NCI-H226 (cell line): ENCODE measurements at regions not wholly inside any gene's neighbourhood (a gene's known extent, or its start where the extent isn't known, plus 50 kb on each side); places are given as distances from the start of the nearest gene placed in this dataset.
A peak's percentile ranks its signal among the peaks of the same experiment; 100 is the strongest.

ENCODE experiments used
- DNase-seq: peaks from one replicate; pipeline ENCODE4 v3.0.0-alpha.2; 2015

DNA sequence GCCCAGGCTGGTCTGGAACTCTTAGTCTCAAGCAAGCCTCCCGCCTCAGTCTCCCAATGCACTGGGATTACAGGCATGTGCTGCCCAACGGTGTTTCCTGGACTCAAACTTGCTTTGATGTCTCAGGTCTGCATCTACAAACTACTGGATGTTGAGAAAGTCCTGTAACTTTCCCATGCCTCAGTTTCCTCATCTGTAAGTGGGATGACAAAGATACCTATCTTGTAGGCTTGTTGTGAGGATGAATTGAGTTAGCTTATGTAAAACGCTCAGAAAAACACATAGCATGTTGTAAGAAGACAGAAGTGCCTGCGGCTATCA lies 63.6 kb upstream of the NUDT4 start:
- DNase-seq, result no peak

- no peak for DNase-seq
Measured at GRCh38 chr12:93315385-93315906, 62.3 kb upstream of the NUDT4 start.

- DNase-seq, result peak; percentile 29
Measured at GRCh38 chr12:93315907-93316622, 61.7 kb upstream of the NUDT4 start.

- no peak for DNase-seq
Measured at GRCh38 chr12:93316623-93316971, 61.1 kb upstream of the NUDT4 start.

DNA sequence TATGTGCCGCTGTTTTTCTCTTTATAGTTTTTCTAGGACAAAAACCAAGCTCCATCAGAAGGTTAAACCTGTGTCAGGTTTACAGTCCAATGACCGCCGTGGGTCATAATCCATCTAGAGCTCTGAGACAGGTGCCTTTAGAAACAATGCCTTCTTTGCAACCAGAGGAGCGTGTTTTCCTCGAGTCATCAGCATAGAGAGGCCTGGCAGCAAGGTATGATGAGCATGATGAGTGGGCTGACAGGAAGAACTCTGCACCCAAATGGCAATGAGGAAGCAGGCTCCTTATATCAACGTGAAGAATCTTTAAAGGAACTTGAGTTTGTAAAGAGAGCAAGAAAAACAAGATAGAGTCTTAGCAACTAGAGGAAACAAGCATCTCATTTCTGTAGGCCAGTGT lies 60.5 kb upstream of the NUDT4 start:
- DNase-seq, result no peak

GRCh38 chr12:93318720-93319522 lies 58.8 kb upstream of the NUDT4 start:
- no peak for DNase-seq

DNA sequence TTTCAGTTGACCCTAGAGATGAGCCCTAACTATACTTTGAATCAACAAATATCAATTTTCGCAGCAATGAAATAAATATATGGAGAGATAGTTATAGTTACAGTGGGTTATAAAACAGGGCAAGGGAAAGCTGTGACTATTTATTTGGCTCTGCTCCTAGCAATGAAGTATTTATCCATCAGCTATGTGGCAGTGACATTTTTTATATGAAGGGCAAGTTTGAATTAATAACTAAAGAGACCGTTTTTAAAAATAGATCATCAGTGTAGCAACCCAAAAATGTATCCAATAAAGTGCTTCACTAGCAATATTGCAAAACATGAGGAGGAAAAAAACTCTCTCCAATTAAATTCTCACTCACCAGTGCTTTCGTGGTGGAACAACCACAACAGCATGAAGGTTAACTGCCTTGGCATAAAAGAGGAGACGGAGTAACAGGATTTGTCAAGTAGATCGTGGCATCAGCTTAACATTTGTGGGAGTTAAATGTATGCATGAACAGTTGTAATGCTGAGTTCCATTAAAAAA lies 58.1 kb upstream of the NUDT4 start:
- no peak for DNase-seq

DNA sequence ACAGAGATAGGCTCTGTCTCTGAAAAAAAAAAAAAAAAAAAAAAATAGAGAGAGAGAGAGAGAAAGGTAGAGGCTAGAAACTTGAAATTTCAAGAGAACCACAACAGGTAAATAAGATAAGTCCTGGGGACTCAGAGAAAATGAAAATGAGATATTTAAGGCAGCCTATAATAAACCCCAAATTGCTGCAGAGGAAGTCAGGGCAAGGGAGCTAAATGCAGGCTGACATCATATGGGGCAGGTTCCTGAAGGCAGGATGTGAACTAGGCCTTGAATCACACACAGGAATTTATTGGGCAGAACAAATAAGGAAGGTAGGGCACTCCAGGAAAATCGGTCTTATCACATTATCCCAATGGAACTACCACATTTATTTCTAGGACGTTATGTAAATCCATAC lies 54.9 kb upstream of the NUDT4 start:
- peak; percentile 74 for DNase-seq

GRCh38 chr12:93323625-93324329 lies 53.9 kb upstream of the NUDT4 start:
- peak; percentile 33 for DNase-seq

- peak; percentile 43 for DNase-seq
Measured at GRCh38 chr12:93325855-93326254, 51.9 kb upstream of the NUDT4 start.
